ENCODE measurements at regions not wholly inside any gene's neighbourhood (a gene's known extent, or its start where the extent isn't known, plus 50 kb on each side); places are given as distances from the start of the nearest gene placed in this dataset.

- no peak overlapping the region for H3K4me3 ChIP-seq (ENCODE audit: low read depth, low read length)
- no peak for TF ChIP-seq CTCF (IDR thresholded peaks at IDR 0.05; ENCODE audit: insufficient read depth, low read depth, low read length)
- no peak for DNase-seq (ENCODE audit: low read depth)
These were observed 316.0 kb upstream of the TLE4 start for GRCh38 chr9:79255651-79256260.

- peak; percentile 43 for DNase-seq (ENCODE audit: low read depth)
- TF ChIP-seq CTCF (IDR thresholded peaks at IDR 0.05; ENCODE audit: insufficient read depth, low read depth, low read length) = no peak
- H3K4me3 ChIP-seq (ENCODE audit: low read depth, low read length) = peak overlapping the region; percentile 17
These were observed 315.0 kb upstream of the TLE4 start for GRCh38 chr9:79256691-79257213.

- no peak for TF ChIP-seq CTCF (IDR thresholded peaks at IDR 0.05; ENCODE audit: insufficient read depth, low read depth, low read length)
- H3K4me3 ChIP-seq (ENCODE audit: low read depth, low read length) = peak overlapping the region; percentile 17
- no peak for DNase-seq (ENCODE audit: low read depth)
These were observed 314.5 kb upstream of the TLE4 start for GRCh38 chr9:79257228-79257781.

- no peak for TF ChIP-seq CTCF (IDR thresholded peaks at IDR 0.05; ENCODE audit: insufficient read depth, low read depth, low read length)
- no peak for DNase-seq (ENCODE audit: low read depth)
- H3K4me3 ChIP-seq (ENCODE audit: low read depth, low read length) = no peak overlapping the region
These were observed 313.9 kb upstream of the TLE4 start for GRCh38 chr9:79257790-79258351.

- no peak overlapping the region for H3K4me3 ChIP-seq (ENCODE audit: low read depth, low read length)
- DNase-seq (ENCODE audit: low read depth) = no peak
- TF ChIP-seq CTCF (IDR thresholded peaks at IDR 0.05; ENCODE audit: insufficient read depth, low read depth, low read length) = no peak
These were observed 311.9 kb upstream of the TLE4 start for GRCh38 chr9:79259858-79260257.

- no peak overlapping the region for H3K4me3 ChIP-seq (ENCODE audit: low read depth, low read length)
- TF ChIP-seq CTCF (IDR thresholded peaks at IDR 0.05; ENCODE audit: insufficient read depth, low read depth, low read length) = no peak
- no peak for DNase-seq (ENCODE audit: low read depth)
These were observed 308.1 kb upstream of the TLE4 start for GRCh38 chr9:79263628-79264027.

Measured in fibroblast of villous mesenchyme (primary cell).